ENCODE measurements at regions not wholly inside any gene's neighbourhood (a gene's known extent, or its start where the extent isn't known, plus 50 kb on each side); places are given as distances from the start of the nearest gene placed in this dataset.
"Not testable (repeated sequence)": the region's sequence is repeated elsewhere in the genome, so short reads cannot be mapped to it uniquely, and the experiment has no call there.

DNA sequence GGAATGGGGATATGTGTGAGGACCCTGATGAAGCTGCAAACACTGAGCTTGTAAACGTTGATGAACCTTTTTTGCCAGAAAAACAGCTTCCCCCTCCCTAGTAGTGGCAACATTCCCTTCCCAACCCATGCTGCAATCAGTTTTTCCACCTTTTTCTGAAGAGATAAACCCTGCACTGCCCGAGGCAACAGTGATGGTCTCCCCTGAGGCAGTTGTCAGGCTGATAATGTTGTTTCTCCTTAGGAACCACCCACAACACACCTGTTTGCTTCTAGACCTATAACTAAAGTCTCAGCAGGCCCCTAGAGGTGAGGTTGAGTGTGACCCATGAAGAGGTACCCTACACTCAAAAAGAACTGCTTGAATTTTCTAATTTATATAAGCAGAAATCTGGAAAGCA lies 922.4 kb upstream of the ADGRL4 start:
- DNase-seq (ENCODE audit: low spot score): no peak

GRCh38 chr1:79920960-79921669 lies 914.6 kb upstream of the ADGRL4 start:
- no peak for DNase-seq (ENCODE audit: low spot score)

DNA sequence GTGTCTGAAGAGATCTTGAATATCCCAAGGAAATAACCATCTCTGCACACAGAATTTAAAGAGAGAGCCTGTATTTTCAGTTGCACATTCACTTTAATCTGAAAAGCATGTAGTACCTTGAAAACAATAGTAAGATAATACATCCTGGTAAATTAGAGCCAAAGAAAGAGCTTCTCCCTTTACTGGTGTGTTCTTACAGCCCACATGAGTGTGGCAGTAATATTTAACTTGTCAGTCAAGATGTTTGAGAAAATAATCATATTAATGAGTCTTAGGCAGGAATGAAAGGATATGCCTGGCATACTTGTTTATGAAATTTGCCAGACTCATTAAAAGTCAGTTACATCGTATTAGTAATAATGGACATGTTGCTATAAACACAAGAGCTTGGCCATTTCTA lies 908.4 kb upstream of the ADGRL4 start:
- no peak for DNase-seq (ENCODE audit: low spot score)

DNA sequence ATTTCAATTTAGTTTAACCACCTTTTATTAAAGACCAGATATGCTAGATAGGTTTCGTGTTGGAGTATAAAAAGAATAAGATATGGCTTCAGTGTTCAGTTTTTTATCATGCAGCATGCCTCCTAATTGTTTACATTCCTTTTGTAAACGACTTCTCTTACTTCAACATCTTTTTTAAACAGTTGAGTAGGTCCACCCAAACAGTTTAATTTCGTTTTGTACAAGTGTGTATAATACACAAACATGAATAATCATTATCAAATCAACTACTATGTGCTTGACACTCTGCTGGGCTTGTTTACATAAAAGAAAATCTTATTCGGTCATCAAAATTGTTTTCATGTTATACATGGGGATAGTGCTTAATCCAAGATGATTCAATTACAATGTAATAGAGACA lies 906.3 kb upstream of the ADGRL4 start:
- DNase-seq (ENCODE audit: low spot score): no peak

GRCh38 chr1:79903321-79903720 lies 896.8 kb upstream of the ADGRL4 start:
- DNase-seq (ENCODE audit: low spot score): no peak

- DNase-seq (ENCODE audit: low spot score): no peak
Observed at GRCh38 chr1:79902418-79902817, 895.9 kb upstream of the ADGRL4 start.

DNA sequence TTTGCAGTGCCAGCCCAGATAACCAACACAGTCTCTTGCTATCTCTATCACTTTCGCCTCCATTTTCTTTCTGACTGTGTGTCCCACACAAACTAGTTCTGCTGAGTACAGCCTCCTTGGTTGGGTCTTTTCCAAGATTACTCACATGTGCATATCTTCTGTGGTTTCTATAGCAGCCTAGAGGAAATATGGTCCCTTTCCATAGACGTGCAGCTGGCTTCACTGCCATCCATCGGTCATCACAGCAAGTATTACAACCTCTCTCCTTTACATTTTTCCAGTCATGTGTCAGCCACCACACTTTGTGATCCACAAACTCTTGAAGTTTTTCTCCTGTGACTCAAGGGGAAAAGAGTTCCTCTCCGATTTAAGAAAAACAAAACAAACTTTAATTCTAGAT lies 893.4 kb upstream of the ADGRL4 start:
- DNase-seq (ENCODE audit: low spot score): no peak

DNA sequence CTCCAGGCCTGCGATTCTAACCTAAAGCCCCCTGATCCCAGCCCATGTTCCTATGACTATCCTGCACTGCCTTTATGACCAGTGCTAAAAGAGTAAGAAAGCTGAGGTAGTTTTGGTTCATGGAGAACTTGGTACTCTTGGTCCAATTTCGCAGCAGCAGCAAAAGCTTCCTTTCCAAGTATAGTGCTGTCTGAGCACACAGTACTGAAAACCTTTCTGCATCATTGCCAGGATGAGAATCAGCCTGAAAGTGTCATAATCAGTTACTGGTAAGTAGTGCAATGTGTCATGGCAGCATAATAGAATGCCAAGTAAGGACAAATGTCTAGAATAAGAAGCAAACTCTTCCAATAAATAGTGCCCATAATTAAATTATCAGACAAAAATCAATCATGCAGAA lies 889.6 kb upstream of the ADGRL4 start:
- DNase-seq (ENCODE audit: low spot score): no peak

GRCh38 chr1:79895573-79895972 lies 889.0 kb upstream of the ADGRL4 start:
- DNase-seq (ENCODE audit: low spot score): no peak

DNA sequence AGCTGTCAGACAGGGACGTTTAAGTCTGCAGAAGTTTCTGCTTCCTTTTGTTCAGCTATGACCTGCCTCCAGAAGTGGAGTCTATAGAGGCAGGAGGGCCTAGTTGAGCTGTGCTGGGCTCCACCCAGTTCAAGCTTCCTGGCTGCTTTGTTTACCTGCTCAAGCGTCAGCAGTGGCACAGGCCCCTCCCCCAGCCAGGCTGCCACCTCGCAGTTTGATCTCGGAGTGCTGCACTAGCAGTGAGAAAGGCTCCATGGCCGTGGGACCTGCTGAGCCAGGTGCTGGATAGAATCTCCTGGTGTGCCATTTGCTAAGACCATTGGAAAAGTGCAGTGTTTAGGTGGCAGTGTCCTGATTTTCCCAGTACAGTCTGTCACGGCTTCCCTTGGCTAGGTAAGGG lies 887.6 kb upstream of the ADGRL4 start:
- not testable (repeated sequence) for DNase-seq (ENCODE audit: low spot score)

- DNase-seq (ENCODE audit: low spot score): no peak
Observed at GRCh38 chr1:79887059-79887458, 880.5 kb upstream of the ADGRL4 start.

DNA sequence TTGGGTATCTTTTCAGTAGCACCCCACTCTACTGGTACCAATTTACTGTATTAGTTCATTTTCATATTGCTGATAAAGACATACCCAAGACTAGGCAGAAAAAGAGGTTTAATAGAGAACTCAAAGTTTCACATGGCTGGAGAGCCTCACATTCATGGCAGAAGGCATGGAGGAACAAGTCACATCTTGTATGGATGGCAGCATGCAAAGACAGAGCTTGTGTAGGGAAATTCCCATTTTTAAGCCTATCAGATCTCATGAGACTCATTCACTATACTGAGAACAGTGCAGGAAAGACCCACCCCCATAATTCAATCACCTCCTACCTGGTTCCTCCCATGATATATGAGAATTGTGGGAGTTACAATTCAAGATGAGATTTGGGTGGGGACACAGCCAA lies 878.6 kb upstream of the ADGRL4 start:
- DNase-seq (ENCODE audit: low spot score): no peak

DNA sequence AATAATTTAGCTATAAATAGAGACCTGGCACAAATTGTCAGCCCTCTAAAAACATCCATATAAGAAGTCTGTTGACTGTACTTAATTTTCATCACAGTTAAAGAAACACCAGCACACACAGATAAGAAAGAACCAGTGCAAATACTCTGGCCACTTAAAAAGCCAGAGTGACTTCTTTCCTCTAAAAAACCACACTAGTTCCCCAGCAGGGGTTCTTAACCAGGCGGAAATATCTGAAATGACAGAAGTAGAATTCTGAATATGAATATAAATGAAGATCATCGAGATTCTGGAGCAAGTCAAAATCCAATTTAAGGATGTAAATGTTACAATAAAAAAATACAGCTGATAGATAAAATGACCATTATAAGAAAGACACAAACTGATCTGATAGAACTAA lies 870.6 kb upstream of the ADGRL4 start:
- no peak for DNase-seq (ENCODE audit: low spot score)

GRCh38 chr1:79875187-79875586 lies 868.7 kb upstream of the ADGRL4 start:
- DNase-seq (ENCODE audit: low spot score): no peak

DNA sequence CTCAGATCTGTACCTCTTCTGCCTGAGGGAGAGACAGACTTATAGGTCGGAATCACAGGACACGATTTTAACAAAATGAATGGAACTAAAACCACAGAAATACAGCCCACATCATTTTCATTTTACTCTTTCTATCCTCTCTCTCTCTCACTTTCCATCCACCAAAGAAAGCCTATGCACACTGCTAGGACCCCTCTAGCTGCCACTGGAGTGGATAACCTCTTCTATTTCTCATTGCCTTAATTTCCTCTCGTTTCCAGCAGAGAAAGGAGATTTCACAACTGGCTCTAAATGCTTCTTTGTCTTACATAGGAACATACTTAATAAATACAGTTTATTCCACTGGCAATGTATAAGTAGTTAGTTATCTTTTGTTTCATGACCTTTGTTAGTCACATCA lies 867.8 kb upstream of the ADGRL4 start:
- DNase-seq (ENCODE audit: low spot score): no peak

- DNase-seq (ENCODE audit: low spot score): peak; percentile 3
Observed at GRCh38 chr1:79859212-79859948, 852.9 kb upstream of the ADGRL4 start.

DNA sequence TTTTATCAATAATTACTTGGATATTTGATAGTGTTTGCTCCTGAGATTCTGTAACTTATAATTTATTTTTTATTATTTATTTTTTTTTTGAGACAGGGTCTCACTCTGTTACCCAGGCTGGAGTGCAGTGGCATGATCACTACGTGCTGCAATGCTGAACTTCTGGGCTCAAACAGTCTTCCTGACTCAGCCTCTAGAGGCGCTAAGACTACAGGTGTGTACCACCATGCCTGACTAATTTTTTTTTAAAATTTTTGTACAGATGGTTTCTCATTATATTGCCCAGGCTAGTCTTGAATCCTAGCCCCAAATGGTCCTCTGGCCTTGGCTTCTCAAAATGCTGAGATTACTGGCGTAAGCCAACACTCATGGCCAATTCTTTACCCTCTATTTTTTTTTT lies 845.5 kb upstream of the ADGRL4 start:
- DNase-seq (ENCODE audit: low spot score): no peak

- no peak for DNase-seq (ENCODE audit: low spot score)
Observed at GRCh38 chr1:79849388-79849787, 842.9 kb upstream of the ADGRL4 start.

DNA sequence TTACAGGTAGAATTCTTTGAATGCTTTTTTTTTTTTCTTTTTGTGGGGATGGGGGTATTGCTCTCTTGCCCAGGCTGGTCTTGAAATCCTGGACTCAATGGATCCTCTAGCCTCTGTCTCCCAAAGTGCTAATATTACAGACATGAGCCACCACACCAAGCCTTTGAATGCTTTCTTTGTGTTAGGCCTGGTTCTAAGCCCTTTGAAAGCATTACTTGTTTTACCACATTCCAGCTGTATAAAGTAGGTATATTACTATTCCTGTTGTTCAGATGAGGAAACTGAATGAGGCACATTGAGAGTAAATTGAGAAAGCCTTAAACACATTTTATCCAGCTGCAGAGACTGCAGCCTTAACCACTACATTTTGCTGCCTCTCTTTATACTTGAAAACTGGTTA lies 841.8 kb upstream of the ADGRL4 start:
- no peak for DNase-seq (ENCODE audit: low spot score)

- no peak for DNase-seq (ENCODE audit: low spot score)
Observed at GRCh38 chr1:79847700-79848099, 841.2 kb upstream of the ADGRL4 start.

DNA sequence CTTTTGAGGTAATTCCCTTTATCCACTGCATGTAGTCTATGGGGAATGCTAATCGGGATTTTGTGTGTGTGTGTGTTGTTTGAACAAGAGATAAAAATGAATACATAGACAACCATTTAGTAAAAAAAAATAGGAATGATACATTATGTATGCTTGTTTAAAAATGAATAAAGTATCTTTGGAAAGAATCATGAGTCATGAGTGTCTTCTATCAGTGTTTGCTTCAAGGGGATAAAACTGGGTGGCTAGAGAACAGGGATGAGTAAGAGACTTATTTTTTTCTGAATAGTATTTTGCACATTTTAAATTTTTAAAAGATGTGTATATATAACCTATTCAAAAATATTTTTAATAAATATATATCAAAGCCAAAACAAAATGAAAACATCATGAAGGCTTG lies 839.4 kb upstream of the ADGRL4 start:
- DNase-seq (ENCODE audit: low spot score): no peak

DNA sequence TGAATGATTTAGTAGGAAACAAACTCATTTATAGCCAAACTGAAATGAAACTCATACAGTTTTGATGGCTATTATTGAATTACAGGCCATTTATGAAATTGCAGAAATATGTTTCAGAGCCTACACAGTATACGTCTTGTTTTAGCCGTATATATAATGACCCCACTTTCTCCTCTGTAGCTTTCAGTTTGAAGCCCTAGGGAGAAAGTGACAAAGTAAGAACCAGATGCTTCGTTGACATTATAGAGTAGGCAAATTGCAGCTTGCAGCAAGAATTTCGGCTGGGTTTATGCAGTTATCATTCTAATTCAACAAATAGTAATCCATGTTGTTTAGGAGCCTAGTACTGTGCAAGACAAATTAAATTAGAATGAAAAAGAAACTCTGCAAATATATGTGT lies 836.3 kb upstream of the ADGRL4 start:
- no peak for DNase-seq (ENCODE audit: low spot score)

- no peak for DNase-seq (ENCODE audit: low spot score)
Observed at GRCh38 chr1:79839882-79840281, 833.4 kb upstream of the ADGRL4 start.

- DNase-seq (ENCODE audit: low spot score): no peak
Observed at GRCh38 chr1:79827446-79827845, 820.9 kb upstream of the ADGRL4 start.

All from Ammon's horn (tissue), 1 donor.